ENCODE measurements at regions not wholly inside any gene's neighbourhood (a gene's known extent, or its start where the extent isn't known, plus 50 kb on each side); places are given as distances from the start of the nearest gene placed in this dataset.

DNA sequence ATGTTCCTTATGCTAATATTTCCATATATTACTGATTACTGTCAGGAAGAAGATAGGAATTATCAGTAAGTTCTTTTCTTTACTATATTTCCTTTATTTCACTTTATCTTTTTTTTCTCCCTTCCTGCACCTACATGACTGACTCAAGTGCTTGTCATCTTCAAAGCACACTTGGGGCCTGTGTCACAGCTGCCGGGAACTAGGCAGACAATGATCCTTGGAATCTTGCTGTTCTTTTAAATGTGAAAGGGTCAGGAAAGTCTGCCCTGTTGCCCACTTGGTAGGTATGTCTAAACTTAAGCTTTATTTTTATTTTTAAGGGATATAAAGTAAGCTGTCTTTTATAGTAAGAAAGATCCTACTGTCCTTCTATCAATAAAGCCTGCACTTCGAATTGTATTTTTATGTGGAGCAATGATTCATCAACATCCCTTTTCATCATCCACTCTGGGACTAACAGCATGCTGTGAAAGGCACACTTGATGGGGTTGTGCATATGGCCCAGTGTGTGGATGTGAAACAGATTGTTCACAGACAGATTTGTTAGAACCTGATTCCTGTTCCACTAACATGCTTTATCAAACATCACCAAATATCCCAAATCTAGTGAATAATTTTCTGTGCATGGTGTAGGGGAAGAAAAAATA, 556.9 kb downstream of the DNAJB9 start:
- TF ChIP-seq EP300 (IDR thresholded peaks at IDR 0.05) (no peak), POLR2A (IDR thresholded peaks at IDR 0.05) (no peak)
- TF ChIP-seq, protein P1, sequence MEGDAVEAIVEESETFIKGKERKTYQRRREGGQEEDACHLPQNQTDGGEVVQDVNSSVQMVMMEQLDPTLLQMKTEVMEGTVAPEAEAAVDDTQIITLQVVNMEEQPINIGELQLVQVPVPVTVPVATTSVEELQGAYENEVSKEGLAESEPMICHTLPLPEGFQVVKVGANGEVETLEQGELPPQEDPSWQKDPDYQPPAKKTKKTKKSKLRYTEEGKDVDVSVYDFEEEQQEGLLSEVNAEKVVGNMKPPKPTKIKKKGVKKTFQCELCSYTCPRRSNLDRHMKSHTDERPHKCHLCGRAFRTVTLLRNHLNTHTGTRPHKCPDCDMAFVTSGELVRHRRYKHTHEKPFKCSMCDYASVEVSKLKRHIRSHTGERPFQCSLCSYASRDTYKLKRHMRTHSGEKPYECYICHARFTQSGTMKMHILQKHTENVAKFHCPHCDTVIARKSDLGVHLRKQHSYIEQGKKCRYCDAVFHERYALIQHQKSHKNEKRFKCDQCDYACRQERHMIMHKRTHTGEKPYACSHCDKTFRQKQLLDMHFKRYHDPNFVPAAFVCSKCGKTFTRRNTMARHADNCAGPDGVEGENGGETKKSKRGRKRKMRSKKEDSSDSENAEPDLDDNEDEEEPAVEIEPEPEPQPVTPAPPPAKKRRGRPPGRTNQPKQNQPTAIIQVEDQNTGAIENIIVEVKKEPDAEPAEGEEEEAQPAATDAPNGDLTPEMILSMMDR (IDR thresholded peaks at IDR 0.05), result no peak
